KMS-11 (cell line): ENCODE measurements at regions not wholly inside any gene's neighbourhood (a gene's known extent, or its start where the extent isn't known, plus 50 kb on each side); places are given as distances from the start of the nearest gene placed in this dataset.

Experiments
- H2AFZ ChIP-seq: fragments of 200-600 bp; sonication (generic); 2 replicates; pipeline ENCODE4 v1.6.1; 2016; ENCODE audit warnings: antibody characterized with exemption, mixed run types, low read depth
- H3K27ac ChIP-seq: fragments of 200-600 bp; sonication (generic); 2 replicates; pipeline ENCODE4 v1.6.1; 2016; ENCODE audit warnings: mild to moderate bottlenecking, mixed run types
- H3K27me3 ChIP-seq: fragments of 200-600 bp; sonication (generic); 2 replicates; pipeline ENCODE4 v1.6.1; 2017; ENCODE audit warnings: mild to moderate bottlenecking, low read depth, mixed run types, moderate library complexity; ENCODE audit not compliant: insufficient read depth
- H3K36me3 ChIP-seq: fragments of 200-600 bp; sonication (generic); 2 replicates; pipeline ENCODE4 v1.6.1; 2017; ENCODE audit warnings: mild to moderate bottlenecking, mixed run types; ENCODE audit not compliant: insufficient read depth
- H3K4me1 ChIP-seq: fragments of 200-600 bp; sonication (generic); 2 replicates; pipeline ENCODE4 v1.6.1; 2016; ENCODE audit warnings: mild to moderate bottlenecking, low read depth, mixed run types; ENCODE audit not compliant: poor library complexity, severe bottlenecking
- H3K4me2 ChIP-seq: fragments of 200-600 bp; sonication (generic); 2 replicates; pipeline ENCODE4 v1.7.0; 2016; ENCODE audit warnings: mild to moderate bottlenecking, mixed run types
- H3K4me3 ChIP-seq: fragments of 200-600 bp; sonication (generic); IDR thresholded peaks from 2 replicates; pipeline ENCODE4 v1.6.1; 2017; ENCODE audit warnings: low read depth, low read length, mixed read lengths; ENCODE audit not compliant: insufficient read depth
- H3K79me2 ChIP-seq: fragments of 200-600 bp; sonication (generic); 2 replicates; pipeline ENCODE4 v1.6.1; 2016; ENCODE audit warnings: low read depth, mixed run types; ENCODE audit not compliant: insufficient read depth
- H3K9ac ChIP-seq: fragments of 200-600 bp; sonication (generic); 2 replicates; pipeline ENCODE4 v1.6.1; 2016; ENCODE audit warnings: mild to moderate bottlenecking, mixed run types
- H4K20me1 ChIP-seq: fragments of 200-600 bp; sonication (generic); 2 replicates; pipeline ENCODE4 v1.6.1; 2016; ENCODE audit warnings: mild to moderate bottlenecking, mixed run types; ENCODE audit not compliant: insufficient read depth
- CTCF ChIP-seq: fragments of 200-600 bp; sonication (generic); conservative IDR thresholded peaks from 2 replicates; pipeline ENCODE4 v1.6.1; 2017; ENCODE audit warnings: low read depth, mild to moderate bottlenecking, antibody characterized with exemption, low read length, moderate library complexity, mixed read lengths

DNA sequence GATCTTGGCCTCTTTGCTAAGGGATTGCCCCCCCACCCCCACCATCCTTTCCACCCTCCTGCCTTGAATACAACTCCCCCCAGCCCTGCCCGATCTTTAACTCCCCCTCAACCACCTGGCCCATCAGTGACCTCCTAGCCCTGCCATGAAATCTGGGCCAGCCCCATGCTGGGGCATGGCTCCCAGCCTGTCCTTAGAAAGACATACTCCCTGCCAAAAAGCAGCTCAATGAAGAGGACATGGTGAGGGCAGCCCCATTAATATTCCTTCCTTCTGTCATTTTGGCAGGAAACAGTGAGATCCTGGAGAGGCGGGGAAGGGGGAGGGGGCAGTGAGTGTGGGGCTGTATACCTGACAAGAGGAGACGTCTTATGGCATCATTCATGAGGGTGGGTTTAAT lies 66.8 kb upstream of the DISP3 start:
- no peaks in the 10 kb centered on the region for H3K36me3 ChIP-seq
- TF ChIP-seq CTCF = no peak
- H3K4me2 ChIP-seq = no peak overlapping the region
- H3K4me3 ChIP-seq = no peak overlapping the region
- H2AFZ ChIP-seq = no peak overlapping the region
- no peak overlapping the region for H3K27ac ChIP-seq
- H3K27me3 ChIP-seq = peaks cover 58% of the 10 kb centered on the region
- H4K20me1 ChIP-seq = no peaks in the 10 kb centered on the region
- peaks cover 10% of the 10 kb centered on the region for H3K4me1 ChIP-seq
- H3K9ac ChIP-seq = no peak overlapping the region
- no peaks in the 10 kb centered on the region for H3K79me2 ChIP-seq

GRCh38 chr1:11413986-11414391 lies 65.0 kb upstream of the DISP3 start:
- no peak overlapping the region for H3K4me2 ChIP-seq
- H3K9ac ChIP-seq = no peak overlapping the region
- H3K27ac ChIP-seq = no peak overlapping the region
- no peaks in the 10 kb centered on the region for H3K4me1 ChIP-seq
- H3K27me3 ChIP-seq = peaks cover 61% of the 10 kb centered on the region
- H4K20me1 ChIP-seq = no peaks in the 10 kb centered on the region
- no peak overlapping the region for H2AFZ ChIP-seq
- no peaks in the 10 kb centered on the region for H3K79me2 ChIP-seq
- no peak overlapping the region for H3K4me3 ChIP-seq
- TF ChIP-seq CTCF = no peak
- H3K36me3 ChIP-seq = no peaks in the 10 kb centered on the region

DNA sequence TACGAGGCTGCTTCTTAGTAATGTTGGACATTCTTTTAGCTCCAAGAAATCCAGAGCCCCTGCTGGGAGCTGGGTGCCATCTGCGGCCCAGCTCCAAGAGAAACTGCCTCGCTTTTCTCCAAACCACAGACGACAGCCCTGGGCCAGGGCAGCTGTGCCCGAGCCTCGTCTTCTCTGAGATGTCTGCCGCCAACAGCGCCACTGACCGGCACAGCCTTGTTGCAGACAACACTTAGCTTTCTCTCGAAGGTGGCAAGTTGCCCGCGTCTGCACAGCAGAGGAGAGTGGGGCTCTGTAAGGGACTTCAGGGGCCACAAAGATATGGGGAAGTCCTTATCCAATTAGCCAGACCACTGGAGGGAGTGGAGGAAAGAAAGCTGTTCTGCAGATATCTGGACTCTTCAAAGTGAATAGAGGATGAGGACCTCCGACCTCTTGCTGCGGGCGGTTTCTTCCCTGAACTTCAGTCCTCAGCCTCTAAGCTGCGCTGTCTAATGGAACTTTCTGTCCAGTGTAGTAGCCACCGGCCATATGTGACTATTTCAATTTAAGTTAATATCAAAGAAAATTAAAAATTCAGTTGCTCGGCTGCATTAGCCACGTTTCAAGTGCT lies 63.9 kb upstream of the DISP3 start:
- H3K79me2 ChIP-seq = no peaks in the 10 kb centered on the region
- no peaks in the 10 kb centered on the region for H3K4me1 ChIP-seq
- H3K27me3 ChIP-seq = peaks cover 51% of the 10 kb centered on the region
- H4K20me1 ChIP-seq = no peaks in the 10 kb centered on the region
- H2AFZ ChIP-seq = no peak overlapping the region
- H3K36me3 ChIP-seq = no peaks in the 10 kb centered on the region
- H3K4me3 ChIP-seq = no peak overlapping the region
- no peak overlapping the region for H3K9ac ChIP-seq
- H3K4me2 ChIP-seq = no peak overlapping the region
- no peak for TF ChIP-seq CTCF
- no peak overlapping the region for H3K27ac ChIP-seq

DNA sequence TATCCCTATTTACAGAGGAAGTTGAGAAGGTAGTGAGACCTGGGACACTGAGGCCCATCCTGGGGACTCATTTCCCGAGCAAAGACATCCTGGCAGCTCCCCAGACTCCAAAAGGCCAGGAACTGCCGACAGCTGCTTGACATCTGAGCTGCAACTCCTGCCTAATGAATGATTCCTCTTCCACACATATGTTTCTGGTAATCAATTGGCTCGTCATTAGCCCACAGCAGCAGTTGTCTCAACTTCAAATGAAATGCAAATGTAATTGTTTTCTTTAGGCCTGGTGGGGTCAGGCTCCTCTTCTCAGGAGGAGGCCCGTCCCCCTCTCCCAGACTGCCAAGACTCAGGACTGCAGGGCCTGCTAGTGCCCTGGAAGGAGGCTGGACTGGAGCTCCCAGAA lies 61.8 kb upstream of the DISP3 start:
- H3K4me1 ChIP-seq = no peaks in the 10 kb centered on the region
- no peak overlapping the region for H2AFZ ChIP-seq
- no peak overlapping the region for H3K9ac ChIP-seq
- H3K27me3 ChIP-seq = peaks cover 60% of the 10 kb centered on the region
- H3K4me3 ChIP-seq = no peak overlapping the region
- H4K20me1 ChIP-seq = no peaks in the 10 kb centered on the region
- TF ChIP-seq CTCF = no peak
- H3K36me3 ChIP-seq = no peaks in the 10 kb centered on the region
- no peak overlapping the region for H3K27ac ChIP-seq
- no peaks in the 10 kb centered on the region for H3K79me2 ChIP-seq
- H3K4me2 ChIP-seq = no peak overlapping the region

DNA sequence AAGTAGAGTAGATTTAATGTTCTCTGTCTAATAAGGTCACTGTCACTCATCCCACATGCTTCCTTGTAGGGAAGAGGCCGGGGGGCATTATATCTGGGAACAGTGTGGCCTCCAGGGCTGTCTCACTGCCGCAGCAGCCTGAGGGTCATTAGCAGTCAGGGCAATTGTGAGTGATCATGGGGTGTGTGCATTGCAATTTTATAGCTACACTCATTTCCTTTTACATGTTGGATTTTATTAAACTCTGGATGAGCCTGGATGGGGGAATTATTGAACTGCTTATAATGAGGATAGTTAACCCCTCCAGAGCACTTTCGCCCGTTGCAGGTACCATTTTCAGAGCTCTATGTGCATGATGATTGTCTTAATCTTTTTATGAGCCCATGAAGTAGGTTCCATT lies 60.9 kb upstream of the DISP3 start:
- H3K9ac ChIP-seq = no peak overlapping the region
- no peak overlapping the region for H3K27ac ChIP-seq
- no peak overlapping the region for H3K4me3 ChIP-seq
- no peaks in the 10 kb centered on the region for H3K4me1 ChIP-seq
- no peak overlapping the region for H2AFZ ChIP-seq
- H4K20me1 ChIP-seq = no peaks in the 10 kb centered on the region
- H3K36me3 ChIP-seq = no peaks in the 10 kb centered on the region
- H3K79me2 ChIP-seq = no peaks in the 10 kb centered on the region
- TF ChIP-seq CTCF = no peak
- no peak overlapping the region for H3K4me2 ChIP-seq
- peaks cover 65% of the 10 kb centered on the region for H3K27me3 ChIP-seq
